Lower leg skin (tissue), 4 donors: ENCODE measurements at regions not wholly inside any gene's neighbourhood (a gene's known extent, or its start where the extent isn't known, plus 50 kb on each side); places are given as distances from the start of the nearest gene placed in this dataset.

Experiments used
- DNase-seq, 2 donors: peaks; one replicate each; pipeline ENCODE4 v3.0.0-alpha.2; 2019; ENCODE audit warnings: low spot score in 2 of 2
- H3K4me3 ChIP-seq: fragments of 200-600 bp; sonication (generic); 2 replicates; pipeline ENCODE4 v1.5.1; 2017; ENCODE audit warnings: mild to moderate bottlenecking, low read depth; ENCODE audit not compliant: poor library complexity, severe bottlenecking
- POLR2A ChIP-seq, 2 donors: fragments of 450-650 bp; IDR thresholded peaks; one replicate each; pipeline ENCODE4 v1.6.1; 2016 to 2017; ENCODE audit warnings: antibody characterized with exemption in 2 of 2, mild to moderate bottlenecking in 1 of 2, moderate library complexity in 1 of 2
- WGBS, 2 donors: methylation state at CpG; one replicate each; pipeline ENCODE4 v1.1.5; 2018; 5-methylcytosine and 5-hydroxymethylcytosine counted together
- intact Hi-C: fragments of 100-400 bp; cut with DNase I; formaldehyde crosslinking; loops from one replicate; pipeline ENCODE4 v1.15.0; 2023; ENCODE audit warnings: low total_unique reads
- TF ChIP-seq, protein P1 (sequence below), 3 donors: fragments of 450-650 bp; IDR thresholded peaks; one replicate each; pipeline ENCODE4 v1.5.1; 2016; ENCODE audit warnings: antibody characterized with exemption in 3 of 3, mild to moderate bottlenecking in 3 of 3, moderate library complexity in 2 of 3

DNA sequence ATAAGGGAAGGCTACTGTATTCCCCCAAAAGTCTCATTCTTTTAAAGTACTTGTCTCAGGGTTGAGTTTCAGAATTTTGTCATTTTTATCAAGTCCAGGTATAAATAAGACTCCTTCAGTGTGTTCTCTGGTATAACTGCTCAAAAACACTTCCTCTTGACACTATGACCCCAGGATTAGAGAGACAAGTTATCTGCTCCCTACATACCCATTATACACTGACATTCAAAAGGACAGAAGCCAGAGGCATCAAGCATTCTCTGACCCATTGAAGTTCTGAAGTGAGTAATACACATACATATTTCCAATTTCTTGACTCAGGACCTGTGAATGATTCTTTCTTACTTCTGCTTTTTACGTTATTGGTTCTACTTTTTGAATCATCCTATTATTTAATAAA is 447.8 kb upstream of the CNTN5 start:
- TF ChIP-seq POLR2A (IDR thresholded peaks at IDR 0.05) = no peak
- TF ChIP-seq, protein P1, sequence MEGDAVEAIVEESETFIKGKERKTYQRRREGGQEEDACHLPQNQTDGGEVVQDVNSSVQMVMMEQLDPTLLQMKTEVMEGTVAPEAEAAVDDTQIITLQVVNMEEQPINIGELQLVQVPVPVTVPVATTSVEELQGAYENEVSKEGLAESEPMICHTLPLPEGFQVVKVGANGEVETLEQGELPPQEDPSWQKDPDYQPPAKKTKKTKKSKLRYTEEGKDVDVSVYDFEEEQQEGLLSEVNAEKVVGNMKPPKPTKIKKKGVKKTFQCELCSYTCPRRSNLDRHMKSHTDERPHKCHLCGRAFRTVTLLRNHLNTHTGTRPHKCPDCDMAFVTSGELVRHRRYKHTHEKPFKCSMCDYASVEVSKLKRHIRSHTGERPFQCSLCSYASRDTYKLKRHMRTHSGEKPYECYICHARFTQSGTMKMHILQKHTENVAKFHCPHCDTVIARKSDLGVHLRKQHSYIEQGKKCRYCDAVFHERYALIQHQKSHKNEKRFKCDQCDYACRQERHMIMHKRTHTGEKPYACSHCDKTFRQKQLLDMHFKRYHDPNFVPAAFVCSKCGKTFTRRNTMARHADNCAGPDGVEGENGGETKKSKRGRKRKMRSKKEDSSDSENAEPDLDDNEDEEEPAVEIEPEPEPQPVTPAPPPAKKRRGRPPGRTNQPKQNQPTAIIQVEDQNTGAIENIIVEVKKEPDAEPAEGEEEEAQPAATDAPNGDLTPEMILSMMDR (IDR thresholded peaks at IDR 0.05) = no peak
- 24 to 76% methylated on average over 1 of the region's 1 CpG for WGBS, 2 donors
- intact Hi-C loops = no loop called here
- no peak for DNase-seq
- no peak overlapping the region for H3K4me3 ChIP-seq

DNA sequence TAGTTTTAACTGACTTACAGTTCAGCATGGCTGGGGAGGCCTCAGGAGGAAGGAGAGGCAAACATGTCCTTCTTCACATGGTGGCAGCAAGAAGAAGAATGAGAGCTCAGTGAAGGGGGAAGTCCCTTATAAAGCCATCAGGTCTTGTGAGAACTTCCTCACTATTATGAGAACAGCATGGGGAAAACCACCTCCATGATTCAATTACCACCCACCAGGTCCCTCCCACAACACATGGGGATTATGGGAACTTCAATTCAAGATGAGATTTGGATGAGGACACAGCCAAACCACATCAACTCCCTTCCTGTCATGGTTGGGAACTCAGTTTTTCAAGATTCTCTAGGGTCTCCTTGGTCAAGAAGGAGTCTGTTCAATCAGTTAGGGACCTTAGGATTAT is 432.9 kb upstream of the CNTN5 start:
- intact Hi-C loops = no loop called here
- TF ChIP-seq POLR2A (IDR thresholded peaks at IDR 0.05) = no peak
- TF ChIP-seq, protein P1 (IDR thresholded peaks at IDR 0.05) = no peak
- H3K4me3 ChIP-seq = no peak overlapping the region
- no peak for DNase-seq

DNA sequence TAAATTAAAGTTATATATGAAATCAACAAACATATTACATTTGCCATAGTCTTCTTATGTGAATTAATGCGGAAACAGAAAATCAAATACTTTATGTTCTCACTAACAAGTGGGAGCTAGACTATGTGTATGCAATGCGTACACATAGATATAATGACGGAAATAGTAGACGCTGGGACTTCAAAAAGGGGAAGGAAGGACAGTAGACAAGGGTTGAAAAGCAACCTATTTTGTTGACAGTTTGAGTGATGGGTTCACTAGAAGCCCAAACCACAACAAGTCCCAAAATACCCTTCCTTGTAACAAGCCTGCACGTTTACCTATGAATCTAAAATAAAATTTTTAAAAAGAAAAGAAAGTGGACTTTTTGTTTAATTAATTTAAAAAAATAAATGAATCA is 430.8 kb upstream of the CNTN5 start:
- intact Hi-C loops = no loop called here
- TF ChIP-seq, protein P1 (IDR thresholded peaks at IDR 0.05) = no peak
- no peak for TF ChIP-seq POLR2A (IDR thresholded peaks at IDR 0.05)
- WGBS, 2 donors = 61 to 69% methylated on average over 5 of the region's 5 CpGs
- no peak overlapping the region for H3K4me3 ChIP-seq
- DNase-seq = no peak

DNA sequence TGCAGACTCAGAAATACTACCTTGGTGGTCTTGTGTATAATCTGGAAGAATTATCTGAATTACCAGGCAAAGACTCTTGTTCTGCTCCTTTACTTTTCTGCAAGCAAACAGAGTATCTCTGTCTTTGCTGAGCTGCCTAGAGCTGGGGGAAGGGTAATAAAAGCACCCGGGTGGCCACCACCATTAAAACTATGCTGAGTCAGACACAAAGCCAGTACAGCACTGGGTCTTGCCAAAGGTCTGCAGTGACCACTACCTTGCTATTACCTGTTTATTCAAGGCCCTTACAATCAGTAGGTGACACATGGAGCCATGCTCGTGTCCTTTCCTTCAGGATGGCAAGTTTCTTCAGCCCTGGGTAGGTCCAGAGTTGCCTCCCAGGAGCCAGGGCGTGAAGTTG is 420.6 kb upstream of the CNTN5 start:
- intact Hi-C loops = no loop called here
- WGBS, 2 donors = 79 to 91% methylated on average over 3 of the region's 3 CpGs
- no peak overlapping the region for H3K4me3 ChIP-seq
- DNase-seq = no peak
- TF ChIP-seq, protein P1 (IDR thresholded peaks at IDR 0.05) = no peak
- TF ChIP-seq POLR2A (IDR thresholded peaks at IDR 0.05) = no peak

DNA sequence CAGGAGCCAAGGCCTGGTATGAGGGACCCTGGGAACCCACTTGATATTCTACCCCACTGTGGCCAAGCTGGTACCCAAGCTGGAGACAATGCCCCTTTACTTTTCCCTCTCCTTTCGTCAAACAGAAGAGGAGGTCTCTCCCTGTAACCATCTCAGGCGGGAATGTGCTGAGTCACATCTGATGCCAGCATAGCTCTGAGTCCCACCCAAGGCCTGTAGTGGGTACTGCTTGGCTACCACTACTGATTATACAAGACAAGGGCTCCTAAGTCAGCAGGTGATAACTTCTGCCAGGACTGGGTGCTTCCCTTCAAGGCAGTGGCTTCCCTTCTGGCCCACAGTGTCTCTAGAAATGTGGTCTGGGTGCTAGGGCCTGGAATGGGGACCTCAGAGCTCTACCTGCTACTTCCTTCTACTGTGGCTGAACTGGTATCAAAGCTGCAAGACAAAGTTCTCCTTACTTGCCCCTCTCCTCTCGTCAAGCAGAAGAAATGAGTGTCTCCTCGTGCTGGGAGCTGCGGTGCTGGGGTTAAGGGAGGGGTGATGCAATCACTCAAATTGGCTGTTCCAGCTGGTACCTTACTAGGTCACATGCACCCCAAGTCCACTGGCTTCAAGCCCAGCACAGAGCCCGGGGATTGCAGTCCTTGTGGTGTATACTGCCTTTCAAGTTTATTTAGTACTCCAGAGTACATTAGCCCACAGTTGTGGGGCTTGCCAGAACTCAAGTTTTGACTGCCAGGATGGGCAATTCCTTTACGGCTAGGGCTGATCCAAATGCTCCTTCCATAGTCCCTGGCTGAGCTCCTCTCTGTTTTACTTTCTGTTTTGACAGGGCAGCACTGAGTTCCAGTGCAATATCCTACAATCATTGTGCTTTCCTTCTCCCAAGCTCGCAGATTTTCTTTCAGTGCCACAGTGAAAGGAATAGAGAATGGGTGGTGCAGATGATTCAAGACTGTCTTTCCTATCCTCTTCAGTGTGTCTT is 419.7 kb upstream of the CNTN5 start:
- 67 to 83% methylated on average over 8 of the region's 8 CpGs for WGBS, 2 donors
- TF ChIP-seq POLR2A (IDR thresholded peaks at IDR 0.05) = no peak
- TF ChIP-seq, protein P1 (IDR thresholded peaks at IDR 0.05) = no peak
- H3K4me3 ChIP-seq = no peak overlapping the region
- intact Hi-C loops = no loop called here
- DNase-seq = no peak
